Endothelial cell of hepatic sinusoid (primary cell): ENCODE measurements at regions not wholly inside any gene's neighbourhood (a gene's known extent, or its start where the extent isn't known, plus 50 kb on each side); places are given as distances from the start of the nearest gene placed in this dataset.

Source experiments
- in situ Hi-C: cut with HindIII; loops from 2 replicates; pipeline ENCODE4 v1.10.0; 2017; ENCODE audit warnings: low sequenced_read_pairs

- in situ Hi-C loops: loop anchor here (10.0 kb wide), 1 partner anchor 1173 kb away; no protein-coding TSS in a partner anchor
Measured at GRCh38 chr18:67381608-67382150, 134.8 kb downstream of the DSEL start.

GRCh38 chr18:67380867-67381266, 135.7 kb downstream of the DSEL start:
- in situ Hi-C loops: loop anchor here (10.0 kb wide), 1 partner anchor 1174 kb away; no protein-coding TSS in a partner anchor

GRCh38 chr18:67379981-67380380, 136.5 kb downstream of the DSEL start:
- in situ Hi-C loops: loop anchor here (10.0 kb wide), 1 partner anchor 1175 kb away; no protein-coding TSS in a partner anchor

- in situ Hi-C loops: no loop called here
Measured at GRCh38 chr18:67376372-67376771, 140.1 kb downstream of the DSEL start.

GRCh38 chr18:67373636-67374035, 142.9 kb downstream of the DSEL start:
- in situ Hi-C loops: no loop called here

GRCh38 chr18:67367540-67367939, 149.0 kb downstream of the DSEL start:
- in situ Hi-C loops: no loop called here

GRCh38 chr18:67363694-67364093, 152.8 kb downstream of the DSEL start:
- in situ Hi-C loops: no loop called here

- in situ Hi-C loops: no loop called here
Measured at GRCh38 chr18:67362906-67363305, 153.6 kb downstream of the DSEL start.

GRCh38 chr18:67359873-67360838, 156.4 kb downstream of the DSEL start:
- in situ Hi-C loops: no loop called here

GRCh38 chr18:67358947-67359346, 157.6 kb downstream of the DSEL start:
- in situ Hi-C loops: no loop called here

- in situ Hi-C loops: no loop called here
Measured at GRCh38 chr18:67354692-67355091, 161.8 kb downstream of the DSEL start.

- in situ Hi-C loops: no loop called here
Measured at GRCh38 chr18:67354091-67354490, 162.4 kb downstream of the DSEL start.

GRCh38 chr18:67347438-67347837, 169.1 kb downstream of the DSEL start:
- in situ Hi-C loops: no loop called here

GRCh38 chr18:67342159-67342558, 174.4 kb downstream of the DSEL start:
- in situ Hi-C loops: no loop called here

GRCh38 chr18:67337696-67338095, 178.8 kb downstream of the DSEL start:
- in situ Hi-C loops: no loop called here

- in situ Hi-C loops: no loop called here
Measured at GRCh38 chr18:67331857-67332256, 184.7 kb downstream of the DSEL start.

- in situ Hi-C loops: no loop called here
Measured at GRCh38 chr18:67319109-67319508, 197.4 kb downstream of the DSEL start.

GRCh38 chr18:67318651-67319050, 197.9 kb downstream of the DSEL start:
- in situ Hi-C loops: no loop called here

GRCh38 chr18:67310826-67311225, 205.7 kb downstream of the DSEL start:
- in situ Hi-C loops: no loop called here

GRCh38 chr18:67308819-67309218, 207.7 kb downstream of the DSEL start:
- in situ Hi-C loops: no loop called here

GRCh38 chr18:67305466-67305865, 211.1 kb downstream of the DSEL start:
- in situ Hi-C loops: no loop called here

GRCh38 chr18:67302043-67302442, 214.5 kb downstream of the DSEL start:
- in situ Hi-C loops: no loop called here
